K562 (cell line): ENCODE measurements at regions not wholly inside any gene's neighbourhood (a gene's known extent, or its start where the extent isn't known, plus 50 kb on each side); places are given as distances from the start of the nearest gene placed in this dataset.

Experiments
- BCOR ChIP-seq: fragments of 450-650 bp; IDR thresholded peaks from 2 replicates; pipeline ENCODE4 v1.6.1; 2016
- CSDE1 ChIP-seq, 2 experiments: fragments of 450-650 bp; IDR thresholded peaks; 2 replicates each; pipeline ENCODE4 v1.6.1; 2016; ENCODE audit warnings: mild to moderate bottlenecking in 1 of 2
- FOXK1 ChIP-seq: sonication (generic); formaldehyde crosslinking; IDR thresholded peaks from 2 replicates; pipeline ENCODE4 v1.8.0; 2022; ENCODE audit warnings: missing genetic modification reagents, mild to moderate bottlenecking, borderline replicate concordance
- GABPA ChIP-seq: fragments of 200-800 bp; sonication (Bioruptor generic); conservative IDR thresholded peaks from 2 replicates; pipeline ENCODE4 v1.6.1; 2016; ENCODE audit warnings: low read depth, missing genetic modification characterization, missing compliant biosample characterization
- ILF3 ChIP-seq: fragments of 450-650 bp; IDR thresholded peaks from 2 replicates; pipeline ENCODE4 v1.6.1; 2018; ENCODE audit warnings: antibody characterized with exemption, mild to moderate bottlenecking, moderate library complexity, borderline replicate concordance
- KLF13 ChIP-seq: fragments of 450-650 bp; IDR thresholded peaks from 2 replicates; pipeline ENCODE4 v1.6.1; 2016; ENCODE audit warnings: missing genetic modification characterization, low read depth, mild to moderate bottlenecking, missing compliant biosample characterization, moderate library complexity, borderline replicate concordance
- NCOA1 ChIP-seq: fragments of 450-650 bp; IDR thresholded peaks from 2 replicates; pipeline ENCODE4 v1.6.1; 2016; ENCODE audit warnings: low read depth
- PBX2 ChIP-seq, 2 experiments: IDR thresholded peaks in 1 of 2; conservative IDR thresholded peaks in 1 of 2; 2 replicates each; pipeline ENCODE4 v1.6.1; 2016; ENCODE audit warnings: low read depth in 2 of 2, mild to moderate bottlenecking in 1 of 2, missing compliant biosample characterization in 1 of 2, missing genetic modification characterization in 1 of 2, moderate library complexity in 1 of 2
- POLR3A ChIP-seq: IDR thresholded peaks from 2 replicates; pipeline ENCODE4 v1.6.1; 2011; ENCODE audit warnings: borderline replicate concordance, mild to moderate bottlenecking, moderate library complexity; ENCODE audit not compliant: insufficient read length, insufficient read depth; ENCODE audit errors: extremely low read depth
- RBM34 ChIP-seq: fragments of 200-400 bp; formaldehyde crosslinking; IDR thresholded peaks from 2 replicates; pipeline ENCODE4 v1.6.1; 2018; ENCODE audit warnings: low read length, borderline replicate concordance; ENCODE audit not compliant: insufficient read depth
- RHOXF2B ChIP-seq: fragments of 250-450 bp; sonication (Bioruptor Pico); conservative IDR thresholded peaks from 2 replicates; pipeline ENCODE4 v1.5.1; 2021
- SP2 ChIP-seq: IDR thresholded peaks from 2 replicates; pipeline ENCODE4 v1.6.1; 2011; ENCODE audit warnings: mild to moderate bottlenecking, low read depth, low read length, moderate library complexity; ENCODE audit not compliant: poor library complexity, severe bottlenecking; ENCODE audit errors: extremely low read depth
- THAP7 ChIP-seq: fragments of 250-450 bp; sonication (Bioruptor Pico); IDR thresholded peaks from 2 replicates; pipeline ENCODE4 v1.5.0; 2021
- THRB ChIP-seq: fragments of 450-650 bp; formaldehyde crosslinking; conservative IDR thresholded peaks from 2 replicates; pipeline ENCODE4 v1.4.0; 2022; ENCODE audit warnings: mild to moderate bottlenecking, missing genetic modification characterization
- TRIM28 ChIP-seq: fragments of 450-650 bp; IDR thresholded peaks from 2 replicates; pipeline ENCODE4 v1.6.1; 2017
- ZFP1 ChIP-seq: fragments of 450-650 bp; formaldehyde crosslinking; IDR thresholded peaks from 2 replicates; pipeline ENCODE4 v1.4.0; 2020; ENCODE audit warnings: mild to moderate bottlenecking, mixed read lengths
- ZFP36 ChIP-seq: fragments of 150-350 bp; IDR thresholded peaks from 2 replicates; pipeline ENCODE4 v1.6.1; 2018; ENCODE audit warnings: low read length, low read depth; ENCODE audit not compliant: partially characterized antibody
- ZNF140 ChIP-seq: fragments of 250-450 bp; sonication (Bioruptor Pico); IDR thresholded peaks from 2 replicates; pipeline ENCODE4 v1.8.0; 2021; ENCODE audit warnings: moderate library complexity, mild to moderate bottlenecking, inconsistent platforms
- ZNF212 ChIP-seq: fragments of 450-650 bp; formaldehyde crosslinking; IDR thresholded peaks from 2 replicates; pipeline ENCODE4 v1.4.0; 2020; ENCODE audit warnings: mild to moderate bottlenecking
- ZNF282 ChIP-seq: sonication (generic); formaldehyde crosslinking; IDR thresholded peaks from 2 replicates; pipeline ENCODE4 v1.8.1; 2023; ENCODE audit warnings: missing genetic modification reagents
- ZNF436 ChIP-seq: fragments of 250-450, 450-650 bp; sonication (Bioruptor Pico); formaldehyde crosslinking; IDR thresholded peaks from 2 replicates; pipeline ENCODE4 v1.7.0; 2020; ENCODE audit warnings: mild to moderate bottlenecking
- ZNF644 ChIP-seq: fragments of 200-800 bp; sonication (Bioruptor generic); IDR thresholded peaks from 2 replicates; pipeline ENCODE4 v1.6.1; 2016; ENCODE audit warnings: low read depth, missing genetic modification characterization, missing compliant biosample characterization
- TF ChIP-seq, protein P1 (sequence below): fragments of 250-450 bp; sonication (Bioruptor Pico); IDR thresholded peaks from 2 replicates; pipeline ENCODE4 v1.8.0; 2022; ENCODE audit warnings: inconsistent platforms, mild to moderate bottlenecking, moderate library complexity, borderline replicate concordance

- no peak for TF ChIP-seq NCOA1
- no peak for TF ChIP-seq ZNF212 (CRISPR knock-in tag)
- TF ChIP-seq, protein P1, sequence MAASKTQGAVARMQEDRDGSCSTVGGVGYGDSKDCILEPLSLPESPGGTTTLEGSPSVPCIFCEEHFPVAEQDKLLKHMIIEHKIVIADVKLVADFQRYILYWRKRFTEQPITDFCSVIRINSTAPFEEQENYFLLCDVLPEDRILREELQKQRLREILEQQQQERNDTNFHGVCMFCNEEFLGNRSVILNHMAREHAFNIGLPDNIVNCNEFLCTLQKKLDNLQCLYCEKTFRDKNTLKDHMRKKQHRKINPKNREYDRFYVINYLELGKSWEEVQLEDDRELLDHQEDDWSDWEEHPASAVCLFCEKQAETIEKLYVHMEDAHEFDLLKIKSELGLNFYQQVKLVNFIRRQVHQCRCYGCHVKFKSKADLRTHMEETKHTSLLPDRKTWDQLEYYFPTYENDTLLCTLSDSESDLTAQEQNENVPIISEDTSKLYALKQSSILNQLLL (CRISPR knock-in tag) = no peak
- peak; percentile 31 for TF ChIP-seq ZFP36
- TF ChIP-seq ZNF644 (tag) = peak; percentile 79; the same call in 1 of the 2 replicates
- TF ChIP-seq THRB (CRISPR knock-in tag) = peak; percentile 72; the same call in 1 of the 2 replicates
- no peak for TF ChIP-seq ZNF282 (CRISPR knock-in tag)
- 0 out of 2 replicates have a peak, but pooled peaks have one; percentile 50 for TF ChIP-seq ZNF436 (CRISPR knock-in tag)
- TF ChIP-seq PBX2 (CRISPR knock-in tag; IDR thresholded peaks at IDR 0.05; ENCODE audit: low read depth) = no peak
- TF ChIP-seq PBX2 (tag; conservative IDR thresholded peaks at IDR 0.05; ENCODE audit: low read depth) = 0 out of 2 replicates have a peak, but pooled peaks have one; percentile 5
- TF ChIP-seq ZNF140 (CRISPR knock-in tag) = no peak
- peak; percentile 27; the same call in 1 of the 2 replicates for TF ChIP-seq GABPA (tag)
- TF ChIP-seq BCOR = peak; percentile 91
- 0 out of 2 replicates have a peak, but pooled peaks have one; percentile 50 for TF ChIP-seq ILF3
- 0 out of 2 replicates have a peak, but pooled peaks have one; percentile 72 for TF ChIP-seq FOXK1 (CRISPR knock-in tag)
- TF ChIP-seq TRIM28 = peak; percentile 85
- peak; percentile 66; the same call in 1 of the 2 replicates for TF ChIP-seq THAP7 (CRISPR knock-in tag)
- TF ChIP-seq ZFP1 (CRISPR knock-in tag) = no peak
- peak; percentile 93 for TF ChIP-seq POLR3A
- no peak for TF ChIP-seq SP2
- peak in 1 of 2 experiments; percentile 90; a peak in 2 of 4 replicates for TF ChIP-seq CSDE1 (IDR thresholded peaks at IDR 0.05)
- TF ChIP-seq RHOXF2B (CRISPR knock-in tag) = no peak
- peak; percentile 57; the same call in 1 of the 2 replicates for TF ChIP-seq KLF13 (tag)
- no peak for TF ChIP-seq RBM34
These were observed 215.2 kb upstream of the ZNF184 start (continued) for GRCh38 chr6:27688014-27688586.
